CMK (cell line): ENCODE measurements at regions not wholly inside any gene's neighbourhood (a gene's known extent, or its start where the extent isn't known, plus 50 kb on each side); places are given as distances from the start of the nearest gene placed in this dataset.

Source experiments
- DNase-seq: peaks from one replicate; pipeline ENCODE4 v3.0.0-alpha.2; 2010; ENCODE audit warnings: low read depth

- DNase-seq: no peak
Measured at GRCh38 chr21:20523191-20523590, 475.0 kb upstream of the NCAM2 start.

GRCh38 chr21:20527731-20528460 is 470.3 kb upstream of the NCAM2 start:
- DNase-seq: no peak

DNA sequence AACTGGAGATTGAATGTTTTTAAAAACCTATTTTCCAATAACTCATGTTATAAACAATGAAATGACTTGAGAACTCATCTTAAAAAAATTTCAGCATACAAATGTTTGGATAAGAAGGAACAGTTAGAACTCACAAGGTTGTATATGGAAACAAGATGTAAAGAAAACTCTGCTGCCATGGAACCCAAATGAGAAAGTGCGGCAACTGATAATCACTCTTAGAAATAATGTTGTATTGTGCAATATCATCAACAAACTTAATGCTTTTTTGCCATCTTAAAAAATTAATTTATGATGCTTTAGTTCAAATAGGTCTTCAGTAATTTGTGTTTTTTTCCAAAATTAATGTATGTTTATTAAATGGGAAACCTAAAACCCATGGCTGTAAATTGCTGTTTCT is 461.1 kb upstream of the NCAM2 start:
- DNase-seq: no peak

DNA sequence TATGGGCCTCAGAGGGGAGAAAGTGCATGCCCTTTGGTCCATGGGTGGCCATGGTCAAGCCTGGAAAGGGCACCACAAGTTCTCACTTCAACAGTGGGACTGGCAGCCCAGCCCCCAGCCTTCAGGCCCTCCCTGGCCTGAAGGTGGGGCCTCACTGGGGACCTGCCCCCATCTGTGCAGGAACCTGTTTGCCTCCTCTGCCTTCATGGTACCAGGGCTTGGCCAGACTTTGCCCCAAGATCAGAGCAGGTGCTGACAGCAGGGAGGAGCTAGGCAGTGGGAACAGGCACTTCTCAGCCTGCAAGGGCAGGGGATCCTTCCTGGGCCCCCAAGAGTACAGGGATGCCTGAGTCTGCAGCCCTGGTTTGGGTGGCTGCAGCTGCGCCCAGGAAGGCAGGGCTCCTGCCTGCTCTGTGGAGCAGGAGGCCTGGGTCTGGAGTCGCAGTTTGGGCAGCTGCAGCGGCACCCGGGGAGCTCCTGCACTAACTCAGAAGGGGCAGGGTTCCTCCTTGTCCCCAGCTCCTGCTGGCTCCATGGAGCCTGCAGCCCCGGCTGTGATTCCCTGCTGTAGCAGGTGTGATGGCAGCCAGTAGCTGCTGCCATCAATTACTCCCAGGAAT is 460.1 kb upstream of the NCAM2 start:
- no peak for DNase-seq

DNA sequence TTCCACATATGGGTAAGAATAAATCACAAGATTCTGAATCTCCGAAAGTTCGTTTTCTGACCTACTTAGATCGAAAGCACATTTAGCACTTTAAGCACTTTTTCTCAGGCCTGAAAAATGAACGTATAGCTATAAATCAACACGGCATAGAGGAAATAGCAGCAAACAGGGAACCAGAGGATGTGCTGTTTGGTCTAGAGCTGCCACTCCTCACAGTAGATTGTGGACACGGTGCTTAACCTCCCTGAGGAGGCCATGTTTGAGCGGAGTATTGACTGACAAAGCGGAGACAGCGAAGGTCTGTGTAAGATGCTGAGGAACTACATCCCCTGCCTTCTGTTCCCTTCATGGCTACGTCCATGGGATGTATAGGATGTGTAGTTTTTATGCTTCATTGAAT is 452.8 kb upstream of the NCAM2 start:
- DNase-seq: no peak

DNA sequence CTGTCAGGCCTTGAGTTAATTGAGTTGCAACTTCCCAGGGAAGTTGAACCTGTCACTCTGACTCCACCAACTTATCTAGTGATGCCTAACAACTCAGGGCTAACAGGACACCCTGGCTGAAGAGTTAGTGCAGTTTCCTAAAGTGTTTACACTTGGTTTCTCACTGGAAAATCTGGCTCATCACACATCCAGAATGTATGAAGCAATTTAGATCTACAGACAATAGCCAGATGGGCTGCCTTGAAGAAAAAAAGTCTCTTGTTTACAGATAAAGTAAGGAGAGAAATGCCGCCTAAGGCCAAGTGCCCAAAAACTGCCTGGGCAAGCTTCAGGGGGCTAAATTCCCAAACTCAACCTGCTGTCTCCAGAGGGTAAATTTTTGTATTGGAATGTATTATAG is 446.3 kb upstream of the NCAM2 start:
- DNase-seq: no peak

GRCh38 chr21:20554785-20555184 is 443.4 kb upstream of the NCAM2 start:
- DNase-seq: no peak

DNA sequence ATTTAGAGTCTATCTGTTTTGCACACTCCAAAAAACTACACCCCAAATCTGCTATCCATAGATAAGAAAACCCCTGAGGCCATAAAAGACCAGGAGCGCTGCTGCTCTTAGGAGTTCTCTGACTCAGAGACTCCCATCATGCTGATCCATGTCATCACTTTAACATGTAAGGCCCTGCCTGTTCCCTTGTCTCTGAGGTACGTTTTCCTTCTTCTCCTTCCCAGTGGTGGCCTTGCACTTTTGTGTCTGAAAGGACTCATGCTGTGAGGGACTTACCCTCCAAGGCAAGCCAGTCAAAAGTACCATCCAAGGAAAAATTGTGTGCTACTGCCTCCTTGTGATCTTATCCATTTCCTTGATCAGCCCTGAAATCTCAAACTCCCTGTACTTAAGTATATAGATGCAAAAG is 427.4 kb upstream of the NCAM2 start:
- DNase-seq: no peak

GRCh38 chr21:20572582-20572981 is 425.6 kb upstream of the NCAM2 start:
- no peak for DNase-seq

GRCh38 chr21:20581361-20581760 is 416.8 kb upstream of the NCAM2 start:
- no peak for DNase-seq

DNA sequence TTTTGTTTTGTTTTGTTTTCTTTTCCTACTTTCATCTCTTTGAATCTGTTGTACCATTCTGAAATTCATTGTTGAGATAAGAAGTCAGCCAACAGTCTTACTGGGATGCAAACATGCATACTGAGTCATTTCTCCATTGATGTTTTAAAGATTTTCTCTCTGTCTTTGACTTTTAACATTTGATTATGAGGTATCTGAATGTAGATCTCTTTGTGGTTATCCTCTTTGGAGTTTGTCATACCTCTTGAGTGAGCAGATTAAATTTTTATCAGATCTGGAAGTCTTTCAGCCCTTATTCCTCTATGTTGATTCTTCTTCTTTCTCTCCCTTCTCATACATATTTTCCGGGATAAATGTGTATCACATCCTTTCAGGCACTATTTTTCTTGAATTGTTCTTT is 406.9 kb upstream of the NCAM2 start:
- no peak for DNase-seq

GRCh38 chr21:20592463-20592862 is 405.7 kb upstream of the NCAM2 start:
- peak; percentile 99 for DNase-seq

DNA sequence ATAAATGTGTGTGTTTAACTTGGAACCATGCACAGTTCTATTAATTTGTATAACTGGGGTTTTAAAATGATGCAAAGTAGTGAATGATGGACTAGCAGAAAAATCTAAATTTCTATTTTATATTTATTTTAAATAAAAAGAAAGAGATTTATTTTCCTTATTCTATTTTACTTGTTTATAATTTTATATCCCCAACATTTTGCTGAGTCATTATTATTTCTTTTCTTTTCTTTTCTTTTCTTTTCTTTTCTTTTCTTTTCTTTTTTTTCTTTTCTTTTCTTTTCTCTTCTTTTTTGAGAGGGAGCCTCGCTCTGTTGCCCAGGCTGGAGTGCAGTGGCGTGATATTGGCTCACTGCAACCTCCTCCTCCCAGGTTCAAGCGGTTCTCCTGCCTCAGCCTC is 395.0 kb upstream of the NCAM2 start:
- no peak for DNase-seq

DNA sequence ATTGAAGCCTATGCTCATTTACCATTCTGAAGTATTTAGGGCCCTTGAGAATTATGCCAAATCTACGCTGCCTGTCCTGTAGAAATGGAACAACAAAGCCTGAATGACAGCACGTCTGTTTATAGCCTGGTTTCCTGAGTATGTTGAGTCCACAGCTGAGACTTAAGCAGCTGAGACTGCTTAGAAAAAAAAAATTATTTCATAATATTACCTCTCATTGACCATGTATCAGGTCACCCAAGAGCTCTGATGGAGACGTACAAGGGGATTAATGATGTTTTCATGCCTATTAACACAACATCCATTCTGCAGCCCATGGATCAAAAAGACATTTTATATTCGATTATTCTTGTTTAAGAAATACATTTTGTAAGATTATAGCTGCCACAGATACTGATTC is 387.2 kb upstream of the NCAM2 start:
- no peak for DNase-seq

DNA sequence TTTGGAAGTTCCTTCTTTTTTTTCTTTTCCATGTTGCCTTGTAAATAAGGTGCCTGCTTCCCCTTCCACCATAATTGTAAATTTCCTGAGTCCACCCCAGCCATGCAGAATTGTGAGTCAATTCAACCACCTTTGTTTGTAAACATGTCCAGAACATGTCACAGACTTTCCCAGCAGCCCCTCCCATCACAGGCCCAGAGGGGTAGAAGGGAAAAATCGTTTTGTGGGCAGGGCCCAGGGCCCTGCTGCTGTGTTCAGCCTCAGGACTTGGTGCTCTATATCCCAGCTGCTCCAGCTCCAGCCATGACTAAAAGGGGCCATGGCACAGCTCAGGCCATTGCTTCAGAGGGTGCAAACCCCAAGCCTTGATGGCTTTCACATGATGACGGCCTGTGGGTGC is 384.6 kb upstream of the NCAM2 start:
- no peak for DNase-seq

GRCh38 chr21:20617130-20617529 is 381.1 kb upstream of the NCAM2 start:
- DNase-seq: no peak

DNA sequence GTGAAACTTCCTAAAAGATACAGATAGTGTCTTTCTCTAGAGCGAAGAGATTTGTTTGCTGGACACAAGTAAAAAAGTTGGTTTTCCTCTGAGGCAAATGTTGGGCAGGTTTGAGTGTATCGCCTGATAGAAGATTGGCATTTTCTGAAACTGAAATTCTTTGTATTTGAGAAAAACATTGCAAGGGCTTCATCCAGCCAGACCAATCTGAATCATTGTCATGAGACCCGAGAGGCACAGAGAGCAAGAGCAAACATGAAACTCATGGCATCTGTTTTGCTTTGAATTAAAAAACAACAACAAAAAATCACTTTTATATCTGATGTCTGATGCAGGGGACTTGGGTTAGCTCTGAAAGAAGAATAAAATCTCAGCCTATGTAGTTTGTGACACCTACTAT is 379.3 kb upstream of the NCAM2 start:
- no peak for DNase-seq

GRCh38 chr21:20627594-20627993 is 370.6 kb upstream of the NCAM2 start:
- DNase-seq: no peak

- DNase-seq: no peak
Measured at GRCh38 chr21:20631633-20632032, 366.6 kb upstream of the NCAM2 start.

DNA sequence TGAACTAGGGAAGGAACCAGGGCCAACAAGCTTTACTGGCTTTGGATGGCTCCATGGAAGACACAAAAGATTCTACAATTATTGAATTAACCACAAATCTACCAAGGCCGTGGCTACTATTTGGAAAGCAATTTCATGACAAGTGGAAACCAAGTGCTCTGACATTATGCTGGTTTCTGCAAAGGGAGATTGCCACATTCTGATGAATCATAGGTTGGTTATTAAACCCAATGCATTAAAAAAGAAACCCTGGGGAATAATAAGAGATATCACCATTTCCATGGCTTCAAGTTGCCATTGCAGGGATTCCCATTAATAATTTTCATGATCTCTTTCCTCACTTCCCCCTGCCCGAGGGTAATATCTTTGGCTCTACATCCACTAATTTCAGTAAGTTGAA is 359.2 kb upstream of the NCAM2 start:
- DNase-seq: no peak

- no peak for DNase-seq
Measured at GRCh38 chr21:20641241-20641640, 357.0 kb upstream of the NCAM2 start.

DNA sequence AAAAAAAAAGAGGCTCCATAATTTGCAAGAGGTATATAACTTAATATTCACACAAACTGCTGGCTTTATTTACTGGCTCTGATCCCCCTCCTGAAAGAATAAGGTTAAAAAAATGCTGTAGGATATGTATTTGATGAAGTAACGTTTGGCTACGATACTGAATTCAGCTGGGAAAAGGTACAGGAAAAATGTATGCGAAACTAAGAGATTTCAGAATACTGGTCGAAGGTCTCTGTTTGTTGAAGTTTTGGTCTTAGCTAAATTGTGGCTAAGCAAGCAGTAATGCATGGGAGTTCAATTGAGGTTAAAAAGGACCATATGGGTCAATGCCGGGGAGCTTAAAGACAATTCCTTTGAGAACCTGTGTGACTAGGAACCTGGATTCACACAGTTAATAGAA is 355.5 kb upstream of the NCAM2 start:
- no peak for DNase-seq

DNA sequence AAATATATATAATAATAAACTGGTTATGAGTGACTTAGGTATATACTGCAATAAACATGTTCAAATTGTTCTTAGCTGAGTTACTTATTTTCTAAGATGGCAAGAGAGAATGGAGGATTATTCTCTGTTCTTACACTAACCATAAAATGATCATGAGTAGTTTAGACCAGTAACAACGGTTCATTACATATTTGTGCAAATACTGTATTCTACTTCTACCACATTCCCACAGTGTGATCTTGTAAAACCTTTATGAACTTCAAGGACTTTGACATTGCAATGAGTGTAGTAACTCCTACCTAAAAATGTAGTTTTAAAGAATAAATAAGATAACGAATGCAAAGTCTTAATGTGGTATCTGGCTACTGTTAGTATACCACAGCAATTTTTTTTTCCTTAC is 353.7 kb upstream of the NCAM2 start:
- DNase-seq: no peak

DNA sequence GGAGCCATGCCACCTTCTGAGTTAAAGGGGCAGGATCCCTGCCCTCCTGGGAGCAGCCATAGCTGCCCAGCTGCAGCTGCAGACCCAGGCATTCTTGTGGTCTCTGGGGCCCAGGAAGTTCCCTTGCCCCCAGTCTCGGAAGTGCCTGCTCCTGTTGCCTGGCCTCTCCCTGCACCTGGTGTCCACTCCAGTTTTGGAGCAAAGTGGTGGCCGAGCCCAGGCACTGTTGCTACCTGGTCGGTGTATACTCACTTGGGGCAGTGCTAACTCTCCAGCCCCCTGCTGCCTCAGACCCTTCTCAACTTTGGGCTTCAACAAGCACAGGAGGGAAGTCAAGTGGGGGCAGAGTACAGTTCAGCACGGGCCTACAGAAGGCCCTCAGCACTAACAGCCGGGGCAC is 352.9 kb upstream of the NCAM2 start:
- DNase-seq: no peak
